MM.1S (cell line): ENCODE measurements at regions not wholly inside any gene's neighbourhood (a gene's known extent, or its start where the extent isn't known, plus 50 kb on each side); places are given as distances from the start of the nearest gene placed in this dataset.

Source experiments
- DNase-seq: peaks from one replicate; pipeline ENCODE4 v3.0.0-alpha.2; 2015
- H2AFZ ChIP-seq: fragments of 300-600 bp; sonication (generic); 2 replicates; pipeline ENCODE4 v1.6.0; 2016; ENCODE audit warnings: antibody characterized with exemption, low read length
- H3F3A ChIP-seq: fragments of 300-600 bp; sonication (generic); 2 replicates; pipeline ENCODE4 v1.6.1; 2016; ENCODE audit warnings: mild to moderate bottlenecking, antibody characterized with exemption, low read length, moderate library complexity, mixed read lengths; ENCODE audit not compliant: insufficient read depth
- H3K27ac ChIP-seq: fragments of 300-600 bp; sonication (generic); 2 replicates; pipeline ENCODE4 v1.5.1; 2016; ENCODE audit warnings: mild to moderate bottlenecking, low read length
- H3K27me3 ChIP-seq: fragments of 300-600 bp; sonication (generic); replicated peaks from 2 replicates; pipeline ENCODE4 v1.6.0; 2016; ENCODE audit warnings: low read length; ENCODE audit not compliant: insufficient read depth
- H3K36me3 ChIP-seq: fragments of 300-600 bp; sonication (generic); replicated peaks from 2 replicates; pipeline ENCODE4 v1.6.1; 2016; ENCODE audit warnings: mild to moderate bottlenecking, low read length, mixed read lengths; ENCODE audit not compliant: insufficient read depth
- H3K4me1 ChIP-seq: fragments of 300-600 bp; sonication (generic); 2 replicates; pipeline ENCODE4 v1.6.1; 2016; ENCODE audit warnings: low read length, mixed read lengths
- H3K4me2 ChIP-seq: fragments of 300-600 bp; sonication (generic); 2 replicates; pipeline ENCODE4 v1.6.0; 2016; ENCODE audit warnings: low read depth, low read length
- H3K4me3 ChIP-seq: fragments of 300-600 bp; sonication (generic); 2 replicates; pipeline ENCODE4 v1.5.1; 2016; ENCODE audit warnings: low read length, mixed read lengths
- H3K79me2 ChIP-seq: fragments of 300-600 bp; sonication (generic); 2 replicates; pipeline ENCODE4 v1.6.1; 2016; ENCODE audit warnings: mixed run types, low read length, mixed read lengths
- H3K9ac ChIP-seq: fragments of 300-600 bp; sonication (generic); 2 replicates; pipeline ENCODE4 v1.6.1; 2016; ENCODE audit warnings: low read length, mixed read lengths
- H3K9me2 ChIP-seq: fragments of 300-600 bp; sonication (generic); replicated peaks from 2 replicates; pipeline ENCODE4 v1.6.1; 2016; ENCODE audit warnings: mild to moderate bottlenecking, low read length, mixed read lengths; ENCODE audit not compliant: insufficient read depth
- H3K9me3 ChIP-seq: fragments of 300-600 bp; sonication (generic); replicated peaks from 2 replicates; pipeline ENCODE4 v1.6.1; 2016; ENCODE audit warnings: mild to moderate bottlenecking, low read length, mixed read lengths; ENCODE audit not compliant: insufficient read depth
- H4K20me1 ChIP-seq: fragments of 300-600 bp; sonication (generic); 2 replicates; pipeline ENCODE4 v1.6.1; 2016; ENCODE audit warnings: mild to moderate bottlenecking, low read length, moderate library complexity, mixed read lengths; ENCODE audit not compliant: insufficient read depth
- CTCF ChIP-seq: fragments of 300-600 bp; sonication (generic); IDR thresholded peaks from 2 replicates; pipeline ENCODE4 v1.5.1; 2016; ENCODE audit warnings: antibody characterized with exemption, low read length, mixed read lengths
- EZH2 ChIP-seq: fragments of 300-600 bp; sonication (generic); optimal IDR thresholded peaks from 2 replicates; pipeline ENCODE3; 2017; ENCODE audit warnings: low read depth, mild to moderate bottlenecking, antibody characterized with exemption, low read length, mixed read lengths
- EZH2phosphoT487 ChIP-seq: fragments of 300-600 bp; sonication (generic); IDR thresholded peaks from 2 replicates; pipeline ENCODE4 v1.6.1; 2018; ENCODE audit warnings: antibody characterized with exemption, low read length

GRCh38 chr9:14379280-14379679 lies 65.3 kb upstream of the NFIB start:
- H3K9me2 ChIP-seq = no peaks in the 10 kb centered on the region
- H3K79me2 ChIP-seq = no peaks in the 10 kb centered on the region
- TF ChIP-seq CTCF = no peak
- TF ChIP-seq EZH2 = no peak
- no peak for TF ChIP-seq EZH2phosphoT487
- H3K4me2 ChIP-seq = no peak overlapping the region
- no peaks in the 10 kb centered on the region for H3K9me3 ChIP-seq
- no peak overlapping the region for H3K9ac ChIP-seq
- H3K27ac ChIP-seq = no peak overlapping the region
- H2AFZ ChIP-seq = no peak overlapping the region
- H4K20me1 ChIP-seq = no peaks in the 10 kb centered on the region
- no peak for DNase-seq
- H3F3A ChIP-seq = no peaks in the 10 kb centered on the region
- no peak overlapping the region for H3K4me3 ChIP-seq
- no peaks in the 10 kb centered on the region for H3K36me3 ChIP-seq
- no peaks in the 10 kb centered on the region for H3K4me1 ChIP-seq
- no peaks in the 10 kb centered on the region for H3K27me3 ChIP-seq

- Histone ChIP-seq H3K27me3 (no peaks in the 10 kb centered on the region), H2AFZ (no peak overlapping the region), H3K9ac (no peak overlapping the region), H3K9me2 (no peaks in the 10 kb centered on the region), H4K20me1 (no peaks in the 10 kb centered on the region), H3K27ac (no peak overlapping the region), H3K4me3 (no peak overlapping the region), H3F3A (no peaks in the 10 kb centered on the region), H3K79me2 (no peaks in the 10 kb centered on the region), H3K4me2 (no peak overlapping the region), H3K4me1 (no peaks in the 10 kb centered on the region), H3K36me3 (no peaks in the 10 kb centered on the region), H3K9me3 (no peaks in the 10 kb centered on the region)
- no peak for TF ChIP-seq EZH2
- no peak for DNase-seq
These were observed 59.8 kb upstream of the NFIB start for GRCh38 chr9:14373706-14374105.

- H2AFZ ChIP-seq = no peak overlapping the region
- H3K9me2 ChIP-seq = no peaks in the 10 kb centered on the region
- H3K27me3 ChIP-seq = no peaks in the 10 kb centered on the region
- H3K27ac ChIP-seq = no peak overlapping the region
- H3K79me2 ChIP-seq = no peaks in the 10 kb centered on the region
- H3F3A ChIP-seq = no peaks in the 10 kb centered on the region
- no peaks in the 10 kb centered on the region for H3K4me1 ChIP-seq
- no peak overlapping the region for H3K4me3 ChIP-seq
- no peak overlapping the region for H3K9ac ChIP-seq
- no peak overlapping the region for H3K4me2 ChIP-seq
- no peaks in the 10 kb centered on the region for H3K36me3 ChIP-seq
- no peaks in the 10 kb centered on the region for H3K9me3 ChIP-seq
- H4K20me1 ChIP-seq = no peaks in the 10 kb centered on the region
- no peak for DNase-seq
- TF ChIP-seq CTCF = no peak
- TF ChIP-seq EZH2phosphoT487 = no peak
- no peak for TF ChIP-seq EZH2
These were observed 59.4 kb upstream of the NFIB start for GRCh38 chr9:14373336-14373666.

GRCh38 chr9:14372437-14373335 lies 58.7 kb upstream of the NFIB start:
- Histone ChIP-seq H3K36me3 (no peaks in the 10 kb centered on the region), H3K4me1 (no peaks in the 10 kb centered on the region), H3F3A (no peaks in the 10 kb centered on the region), H3K9ac (no peak overlapping the region), H3K27ac (no peak overlapping the region), H3K4me3 (no peak overlapping the region), H3K4me2 (no peak overlapping the region), H3K79me2 (no peaks in the 10 kb centered on the region), H2AFZ (no peak overlapping the region), H3K9me3 (no peaks in the 10 kb centered on the region), H3K27me3 (no peaks in the 10 kb centered on the region), H4K20me1 (no peaks in the 10 kb centered on the region), H3K9me2 (no peaks in the 10 kb centered on the region)
- DNase-seq = no peak
- TF ChIP-seq EZH2phosphoT487 (no peak), CTCF (no peak), EZH2 (no peak)
